Neutrophil (primary cell): ENCODE measurements at regions not wholly inside any gene's neighbourhood (a gene's known extent, or its start where the extent isn't known, plus 50 kb on each side); places are given as distances from the start of the nearest gene placed in this dataset.

Experiments used
- H3K27ac ChIP-seq: fragments of 200-600 bp; sonication (generic); 2 replicates; pipeline ENCODE4 v1.5.1; 2016; ENCODE audit warnings: mild to moderate bottlenecking, moderate library complexity
- H3K27me3 ChIP-seq: fragments of 200-600 bp; sonication (generic); 2 replicates; pipeline ENCODE4 v1.6.0; 2016; ENCODE audit warnings: mild to moderate bottlenecking
- H3K36me3 ChIP-seq: fragments of 200-600 bp; sonication (generic); 2 replicates; pipeline ENCODE4 v1.5.1; 2017
- H3K4me1 ChIP-seq, 2 experiments: fragments of 200-600 bp in 1 of 2; sonication (generic) in 1 of 2; 1 replicate in 1 of 2; 2 replicates in 1 of 2; pipeline versions ENCODE4 v1.5.1 to v1.6.1; 2013 to 2016; ENCODE audit warnings: low read depth in 1 of 2, low read length in 1 of 2, mild to moderate bottlenecking in 1 of 2, moderate library complexity in 1 of 2; ENCODE audit not compliant: control insufficient read depth in 1 of 2, insufficient read depth in 1 of 2
- H3K4me3 ChIP-seq, 2 experiments: fragments of 200-600 bp in 1 of 2; sonication (generic) in 1 of 2; 1 replicate in 1 of 2; 2 replicates in 1 of 2; pipeline ENCODE4 v1.5.1; 2013 to 2016; ENCODE audit warnings: low read depth in 1 of 2, low read length in 1 of 2, mild to moderate bottlenecking in 1 of 2, moderate library complexity in 1 of 2
- H3K9me3 ChIP-seq: fragments of 200-600 bp; sonication (generic); 2 replicates; pipeline ENCODE4 v1.5.1; 2016
- TF ChIP-seq, protein P1 (sequence below): fragments of 200-600 bp; sonication (generic); IDR thresholded peaks from 2 replicates; pipeline ENCODE4 v1.5.1; 2016; ENCODE audit warnings: antibody characterized with exemption

DNA sequence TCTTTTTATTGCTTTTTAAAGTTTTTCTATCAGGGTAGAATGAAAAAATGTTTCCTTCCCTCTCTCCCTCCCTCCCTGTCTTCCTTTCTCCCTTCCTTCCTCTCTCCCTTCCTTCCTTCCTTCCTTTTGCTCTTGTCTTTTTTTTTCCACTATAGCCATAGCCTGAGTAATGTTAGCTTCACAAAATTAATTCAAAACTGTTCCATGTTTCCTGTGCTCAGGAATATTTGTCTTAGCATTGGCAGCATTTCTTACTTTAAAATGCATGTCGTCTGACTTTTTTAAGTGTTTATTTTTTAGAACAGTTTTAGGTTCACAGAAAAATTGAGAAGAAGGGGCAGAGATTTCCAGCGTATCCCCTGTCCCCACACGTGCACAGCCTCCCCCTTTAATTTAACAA, 730.8 kb upstream of the CITED2 start:
- TF ChIP-seq, protein P1, sequence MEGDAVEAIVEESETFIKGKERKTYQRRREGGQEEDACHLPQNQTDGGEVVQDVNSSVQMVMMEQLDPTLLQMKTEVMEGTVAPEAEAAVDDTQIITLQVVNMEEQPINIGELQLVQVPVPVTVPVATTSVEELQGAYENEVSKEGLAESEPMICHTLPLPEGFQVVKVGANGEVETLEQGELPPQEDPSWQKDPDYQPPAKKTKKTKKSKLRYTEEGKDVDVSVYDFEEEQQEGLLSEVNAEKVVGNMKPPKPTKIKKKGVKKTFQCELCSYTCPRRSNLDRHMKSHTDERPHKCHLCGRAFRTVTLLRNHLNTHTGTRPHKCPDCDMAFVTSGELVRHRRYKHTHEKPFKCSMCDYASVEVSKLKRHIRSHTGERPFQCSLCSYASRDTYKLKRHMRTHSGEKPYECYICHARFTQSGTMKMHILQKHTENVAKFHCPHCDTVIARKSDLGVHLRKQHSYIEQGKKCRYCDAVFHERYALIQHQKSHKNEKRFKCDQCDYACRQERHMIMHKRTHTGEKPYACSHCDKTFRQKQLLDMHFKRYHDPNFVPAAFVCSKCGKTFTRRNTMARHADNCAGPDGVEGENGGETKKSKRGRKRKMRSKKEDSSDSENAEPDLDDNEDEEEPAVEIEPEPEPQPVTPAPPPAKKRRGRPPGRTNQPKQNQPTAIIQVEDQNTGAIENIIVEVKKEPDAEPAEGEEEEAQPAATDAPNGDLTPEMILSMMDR, result no peak
- Histone ChIP-seq H3K36me3 (no peaks in the 10 kb centered on the region), H3K4me3 (no peak overlapping the region), H3K27ac (no peak overlapping the region), H3K27me3 (no peaks in the 10 kb centered on the region), H3K9me3 (no peaks in the 10 kb centered on the region), H3K4me1 (no peaks in the 10 kb centered on the region)

DNA sequence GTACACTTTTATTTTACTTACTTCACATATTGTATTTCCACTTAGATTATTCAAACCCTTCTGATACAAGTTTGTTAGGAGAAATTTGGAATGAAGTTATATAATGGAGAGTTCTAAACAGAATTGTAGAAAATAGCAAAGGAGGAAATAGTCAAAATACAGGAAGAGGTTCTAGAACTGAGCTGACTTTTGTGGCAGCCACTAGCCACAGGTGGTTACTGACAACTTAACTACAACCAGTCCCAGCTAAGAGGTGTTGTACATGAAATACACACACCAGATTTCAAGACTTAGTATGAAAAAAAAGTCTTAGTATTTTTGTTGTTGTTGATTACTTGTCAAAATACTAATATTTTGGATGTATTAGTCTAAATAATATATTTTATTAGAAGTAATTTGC, 727.4 kb upstream of the CITED2 start:
- Histone ChIP-seq H3K36me3 (no peaks in the 10 kb centered on the region), H3K4me3 (no peak overlapping the region), H3K27me3 (no peaks in the 10 kb centered on the region), H3K27ac (no peak overlapping the region), H3K4me1 (no peaks in the 10 kb centered on the region), H3K9me3 (no peaks in the 10 kb centered on the region)
- TF ChIP-seq, protein P1, result no peak

DNA sequence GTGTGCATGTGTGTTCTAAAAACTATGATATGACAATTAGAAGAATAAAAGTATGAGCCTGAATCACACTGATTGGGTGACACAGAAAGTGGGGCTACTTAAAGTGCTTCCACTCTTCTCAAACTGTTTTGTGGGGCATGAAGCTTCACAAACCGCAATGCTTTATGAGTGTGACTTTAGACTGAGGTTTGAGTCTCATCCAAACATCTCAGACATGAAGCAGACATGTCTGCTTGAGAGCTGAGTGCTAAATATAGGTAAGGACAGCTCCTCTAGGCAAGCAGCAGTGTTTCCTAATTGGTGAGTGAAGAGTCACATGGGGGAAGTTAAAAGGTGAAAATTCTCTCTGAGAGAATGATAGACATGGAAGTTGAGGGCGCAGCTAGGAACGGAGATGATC, 726.9 kb upstream of the CITED2 start:
- H3K36me3 ChIP-seq, result no peaks in the 10 kb centered on the region
- H3K9me3 ChIP-seq, result no peaks in the 10 kb centered on the region
- TF ChIP-seq, protein P1, result no peak
- no peaks in the 10 kb centered on the region for H3K4me1 ChIP-seq
- H3K27me3 ChIP-seq, result no peaks in the 10 kb centered on the region
- no peak overlapping the region for H3K27ac ChIP-seq
- H3K4me3 ChIP-seq, result no peak overlapping the region

DNA sequence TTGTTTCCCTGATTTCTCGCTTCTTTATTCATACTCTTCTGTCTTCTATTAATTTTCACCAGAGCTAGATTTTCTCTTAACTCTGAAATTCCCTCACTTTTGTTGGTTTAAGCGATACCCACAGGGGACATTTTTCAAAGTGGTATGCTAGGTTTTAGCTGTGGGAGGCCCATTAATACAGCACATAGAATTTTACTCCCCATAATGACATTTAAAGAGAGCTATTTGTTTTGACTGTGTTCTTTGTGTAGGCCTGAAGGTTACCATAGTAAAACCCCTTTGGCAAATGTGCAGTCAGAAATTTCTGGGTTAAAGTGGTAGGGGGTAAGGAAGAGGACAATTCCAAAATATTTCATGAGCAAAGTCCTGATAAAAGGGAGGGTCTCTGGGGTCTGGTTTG, 721.1 kb upstream of the CITED2 start:
- no peaks in the 10 kb centered on the region for H3K36me3 ChIP-seq
- H3K4me3 ChIP-seq, result no peak overlapping the region
- TF ChIP-seq, protein P1, result no peak
- no peak overlapping the region for H3K27ac ChIP-seq
- no peaks in the 10 kb centered on the region for H3K4me1 ChIP-seq
- no peaks in the 10 kb centered on the region for H3K27me3 ChIP-seq
- no peaks in the 10 kb centered on the region for H3K9me3 ChIP-seq

DNA sequence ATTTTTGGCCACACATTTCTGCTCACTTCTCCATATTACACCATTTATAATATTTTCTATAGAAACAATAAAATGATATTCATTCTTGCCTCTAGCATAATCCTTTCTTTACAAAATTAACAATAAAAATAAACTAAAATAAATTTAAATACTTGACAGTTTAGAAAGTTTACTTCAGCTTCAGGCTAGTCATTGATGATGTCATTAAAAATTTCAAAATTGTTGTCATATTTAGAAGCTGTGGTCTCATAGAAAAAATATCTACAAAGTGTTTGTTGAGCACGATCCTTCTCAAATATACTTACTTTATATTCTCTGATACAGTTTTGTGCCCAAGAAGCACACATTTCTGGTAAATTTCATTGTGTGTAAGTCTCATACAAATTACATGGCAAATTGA, 717.4 kb upstream of the CITED2 start:
- Histone ChIP-seq H3K27ac (no peak overlapping the region), H3K36me3 (no peaks in the 10 kb centered on the region), H3K4me3 (no peak overlapping the region), H3K4me1 (no peaks in the 10 kb centered on the region), H3K9me3 (no peaks in the 10 kb centered on the region), H3K27me3 (no peaks in the 10 kb centered on the region)
- TF ChIP-seq, protein P1, result no peak

DNA sequence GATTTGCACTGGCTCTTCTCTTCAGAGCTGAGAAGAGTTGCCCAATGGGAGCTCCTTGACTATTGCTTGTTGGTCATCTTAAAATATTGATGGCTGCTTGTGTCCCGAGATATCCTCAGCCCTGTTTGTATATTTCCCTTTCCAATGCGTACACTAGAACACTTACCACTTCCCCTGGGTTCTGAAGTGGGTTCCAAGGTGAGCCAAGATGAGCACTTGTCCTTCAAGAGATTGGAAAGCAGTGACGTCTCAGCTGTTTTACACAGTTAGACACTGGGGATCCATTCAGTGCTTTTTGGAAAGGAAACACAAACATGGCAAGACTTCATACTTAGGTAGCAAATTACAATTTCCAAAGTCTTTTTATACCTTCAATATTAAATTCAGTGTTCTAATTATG, 716.4 kb upstream of the CITED2 start:
- Histone ChIP-seq H3K36me3 (no peaks in the 10 kb centered on the region), H3K27ac (no peak overlapping the region), H3K4me3 (no peak overlapping the region), H3K27me3 (no peaks in the 10 kb centered on the region), H3K9me3 (no peaks in the 10 kb centered on the region), H3K4me1 (no peaks in the 10 kb centered on the region)
- TF ChIP-seq, protein P1, result no peak
